H1 (cell line): ENCODE measurements at regions not wholly inside any gene's neighbourhood (a gene's known extent, or its start where the extent isn't known, plus 50 kb on each side); places are given as distances from the start of the nearest gene placed in this dataset.

Experiments used
- CTCF ChIA-PET: fragments of 300-600 bp; sonication (Branson Sonifier 250); formaldehyde crosslinking; loops from one replicate; lab custom pipeline; 2021; ENCODE audit not compliant: partially characterized antibody; lab: Charles Lee
- POLR2A ChIA-PET: fragments of 300-600 bp; sonication (Branson Sonifier 250); formaldehyde crosslinking; loops from one replicate; lab custom pipeline; 2021; ENCODE audit warnings: inconsistent platforms; ENCODE audit not compliant: partially characterized antibody; lab: Charles Lee
- DNase-seq, 2 experiments: peaks; one replicate each; pipeline versions ENCODE4 v3.0.0 to v3.0.0-alpha.2; 2010 to 2022; ENCODE audit warnings: low spot score in 2 of 2, low read depth in 1 of 2, mixed read lengths in 1 of 2
- FAIRE-seq: peaks from 2 replicates; lab custom pipeline; 2011; peaks lifted over from hg19 to GRCh38; lab: Jason Lieb, UNC
- H2AFZ ChIP-seq: 2 replicates; pipeline ENCODE4 v1.8.1; 2012; ENCODE audit warnings: low read length, inconsistent platforms
- H2AK5ac ChIP-seq: 2 replicates; pipeline ENCODE4 v1.6.1; 2013; ENCODE audit warnings: low read depth, low read length
- H2BK120ac ChIP-seq: replicated peaks from 2 replicates; pipeline ENCODE3; 2013; ENCODE audit warnings: low read depth, low read length, inconsistent platforms
- H2BK12ac ChIP-seq: 2 replicates; pipeline ENCODE4 v1.6.1; 2013; ENCODE audit warnings: low read depth, low read length
- H2BK15ac ChIP-seq: 2 replicates; pipeline ENCODE4 v1.6.1; 2013; ENCODE audit warnings: low read length
- H2BK20ac ChIP-seq: 2 replicates; pipeline ENCODE4 v1.6.1; 2013; ENCODE audit warnings: low read length
- H2BK5ac ChIP-seq: 2 replicates; pipeline ENCODE4 v1.6.1; 2013; ENCODE audit warnings: low read depth, low read length
- H3K14ac ChIP-seq: 2 replicates; pipeline ENCODE4 v1.6.1; 2013; ENCODE audit warnings: inconsistent platforms; ENCODE audit not compliant: insufficient read length
- H3K18ac ChIP-seq: 2 replicates; pipeline ENCODE4 v1.6.1; 2013; ENCODE audit warnings: low read length; ENCODE audit errors: extremely low read depth
- H3K23ac ChIP-seq: 2 replicates; pipeline ENCODE4 v1.6.1; 2013; ENCODE audit warnings: inconsistent platforms; ENCODE audit not compliant: insufficient read length
- H3K23me2 ChIP-seq: 2 replicates; pipeline ENCODE4 v1.6.1; 2013; ENCODE audit warnings: low read depth, low read length
- H3K27ac ChIP-seq: 2 replicates; pipeline ENCODE4 v1.6.1; 2011; ENCODE audit warnings: low read depth, low read length, inconsistent platforms
- H3K27me3 ChIP-seq, 4 experiments: replicated peaks in 1 of 4; 1 replicate in 1 of 4; 2 replicates in 3 of 4; pipeline versions ENCODE4 v1.6.1 to v1.8.1; 2011 to 2013; ENCODE audit warnings: low read length in 3 of 4, mild to moderate bottlenecking in 3 of 4, inconsistent platforms in 2 of 4, mixed read lengths in 2 of 4, moderate library complexity in 1 of 4; ENCODE audit not compliant: control insufficient read depth in 3 of 4, insufficient read depth in 3 of 4; ENCODE audit errors: extremely low read depth in 1 of 4
- H3K36me3 ChIP-seq, 4 experiments: 2 replicates each; pipeline versions ENCODE4 v1.6.1 to v1.8.1; 2011 to 2013; ENCODE audit warnings: mild to moderate bottlenecking in 4 of 4, low read length in 3 of 4, moderate library complexity in 2 of 4, control low read depth in 1 of 4, inconsistent platforms in 1 of 4; ENCODE audit not compliant: insufficient read depth in 4 of 4, control insufficient read depth in 2 of 4
- H3K4ac ChIP-seq: replicated peaks from 2 replicates; pipeline ENCODE3; 2013; ENCODE audit warnings: low read length, low read depth, mixed read lengths, inconsistent platforms; ENCODE audit not compliant: insufficient read length
- H3K4me1 ChIP-seq, 4 experiments: replicated peaks in 1 of 4; 1 replicate in 1 of 4; 2 replicates in 3 of 4; pipeline versions ENCODE4 v1.6.1 to v1.8.1; 2011 to 2013; ENCODE audit warnings: low read length in 3 of 4, inconsistent platforms in 2 of 4, mixed read lengths in 1 of 4; ENCODE audit not compliant: insufficient read depth in 4 of 4, control insufficient read depth in 3 of 4
- H3K4me2 ChIP-seq, 2 experiments: 2 replicates each; pipeline versions ENCODE4 v1.6.1 to v1.8.1; 2011 to 2013; ENCODE audit warnings: low read depth in 2 of 2, low read length in 2 of 2, control low read depth in 1 of 2, inconsistent platforms in 1 of 2, mild to moderate bottlenecking in 1 of 2; ENCODE audit not compliant: insufficient read depth in 1 of 2
- H3K4me3 ChIP-seq, 4 experiments: fragments of 200-600, 300-600 bp in 1 of 4; sonication (generic), shearing (Covaris generic), sonication (Bioruptor Twin) in 1 of 4; 2 replicates each; pipeline versions ENCODE4 v1.5.1 to v1.8.1; 2011 to 2016; ENCODE audit warnings: low read length in 4 of 4, low read depth in 3 of 4, control low read depth in 2 of 4, inconsistent platforms in 2 of 4, mild to moderate bottlenecking in 2 of 4, mixed read lengths in 1 of 4, moderate library complexity in 1 of 4; ENCODE audit not compliant: insufficient read depth in 2 of 4; ENCODE audit errors: extremely low read depth in 1 of 4
- H3K56ac ChIP-seq: replicated peaks from 2 replicates; pipeline ENCODE3; 2013; ENCODE audit warnings: low read depth, mild to moderate bottlenecking, mixed read lengths, low read length, inconsistent platforms; ENCODE audit not compliant: insufficient read length
- H3K79me1 ChIP-seq: 2 replicates; pipeline ENCODE4 v1.6.1; 2013; ENCODE audit warnings: low read depth, low read length, control low read depth
- H3K79me2 ChIP-seq, 2 experiments: 2 replicates each; pipeline versions ENCODE4 v1.6.1 to v1.8.1; 2012 to 2013; ENCODE audit warnings: low read length in 2 of 2, mild to moderate bottlenecking in 2 of 2, inconsistent platforms in 1 of 2; ENCODE audit not compliant: insufficient read depth in 2 of 2, control insufficient read depth in 1 of 2
- H3K9ac ChIP-seq, 4 experiments: replicated peaks in 1 of 4; 1 replicate in 1 of 4; 2 replicates in 3 of 4; pipeline versions ENCODE4 v1.6.1 to v1.8.1; 2011 to 2013; ENCODE audit warnings: low read depth in 3 of 4, low read length in 3 of 4, control low read depth in 2 of 4, mild to moderate bottlenecking in 2 of 4, moderate library complexity in 2 of 4, inconsistent platforms in 1 of 4; ENCODE audit errors: extremely low read depth in 1 of 4
- H3K9me3 ChIP-seq, 2 experiments: 2 replicates each; pipeline versions ENCODE4 v1.6.1 to v1.8.1; 2012 to 2013; ENCODE audit warnings: mild to moderate bottlenecking in 2 of 2, moderate library complexity in 2 of 2, control low read depth in 1 of 2, inconsistent platforms in 1 of 2, low read depth in 1 of 2, low read length in 1 of 2, mixed read lengths in 1 of 2; ENCODE audit not compliant: insufficient read depth in 2 of 2
- H4K20me1 ChIP-seq, 2 experiments: replicated peaks in 1 of 2; 2 replicates each; pipeline versions ENCODE3 to v1.8.1; 2011 to 2013; ENCODE audit warnings: inconsistent platforms in 2 of 2, low read length in 2 of 2, mild to moderate bottlenecking in 1 of 2; ENCODE audit not compliant: insufficient read depth in 2 of 2, control insufficient read depth in 1 of 2
- H4K5ac ChIP-seq: 2 replicates; pipeline ENCODE4 v1.6.1; 2013; ENCODE audit warnings: low read length, low read depth, mixed read lengths, inconsistent platforms; ENCODE audit not compliant: insufficient read length
- H4K8ac ChIP-seq: 2 replicates; pipeline ENCODE4 v1.8.0; 2013; ENCODE audit warnings: mild to moderate bottlenecking, moderate library complexity, low read length, inconsistent platforms; ENCODE audit not compliant: insufficient read depth; ENCODE audit errors: extremely low read depth
- H4K91ac ChIP-seq: replicated peaks from 2 replicates; pipeline ENCODE3; 2013; ENCODE audit warnings: low read length, mixed read lengths, inconsistent platforms; ENCODE audit not compliant: insufficient read length
- CEBPB ChIP-seq: IDR thresholded peaks from 2 replicates; pipeline ENCODE4 v1.6.1; 2012; ENCODE audit warnings: low read depth, low read length
- JUN ChIP-seq: IDR thresholded peaks from 2 replicates; pipeline ENCODE4 v1.6.1; 2011; ENCODE audit warnings: low read depth, mild to moderate bottlenecking, improper control_type of control experiment, low read length
- MAFK ChIP-seq: IDR thresholded peaks from 2 replicates; pipeline ENCODE4 v1.6.1; 2012; ENCODE audit warnings: low read depth, mild to moderate bottlenecking, improper control_type of control experiment, low read length
- RXRA ChIP-seq: IDR thresholded peaks from 2 replicates; pipeline ENCODE4 v1.6.1; 2011; ENCODE audit warnings: low read depth, mild to moderate bottlenecking, low read length, moderate library complexity; ENCODE audit not compliant: insufficient read depth
- TEAD4 ChIP-seq: IDR thresholded peaks from 2 replicates; pipeline ENCODE4 v1.6.1; 2012; ENCODE audit warnings: low read depth, low read length, inconsistent platforms, mixed read lengths
- WGBS, 2 experiments: shearing (Covaris generic) in 1 of 2; methylation state at CpG; one replicate each; pipeline versions ENCODE4 v1.1.6 to v1.1.7; 2013 to 2015; ENCODE audit warnings: low lambda C conversion rate in 2 of 2, mixed read lengths in 2 of 2, inconsistent platforms in 1 of 2, low coverage in 1 of 2, missing lambda C conversion rate in 1 of 2; ENCODE audit not compliant: insufficient replicate concordance in 2 of 2, insufficient coverage in 1 of 2, insufficient read length in 1 of 2; ENCODE audit errors: extremely low coverage in 1 of 2, missing lambda C conversion rate in 1 of 2; 5-methylcytosine and 5-hydroxymethylcytosine counted together
- TF ChIP-seq, protein P1 (sequence below): IDR thresholded peaks from 2 replicates; pipeline ENCODE4 v1.6.1; 2012; ENCODE audit warnings: inconsistent platforms

DNA sequence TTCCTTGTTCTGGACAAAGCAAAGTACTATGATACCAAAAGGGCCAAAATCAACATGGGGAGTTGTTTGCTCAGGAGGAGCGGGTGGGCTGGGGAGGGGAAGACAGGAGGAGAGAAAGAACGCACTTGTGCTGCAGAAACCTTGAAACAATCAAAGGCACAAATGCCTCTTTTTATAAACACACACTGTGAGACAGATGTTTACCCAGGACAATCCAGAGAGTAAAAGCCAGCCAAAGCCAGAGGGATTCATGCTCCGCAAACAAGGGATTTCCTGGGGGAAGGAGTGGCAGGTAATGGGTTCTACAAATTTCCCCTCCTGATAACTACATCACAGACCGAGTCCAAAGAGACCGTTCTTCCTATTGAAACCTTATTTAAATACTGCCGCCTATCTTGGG lies 323.5 kb upstream of the SKOR2 start:
- Histone ChIP-seq H3K14ac (no peak overlapping the region), H3K9ac (no peak overlapping the region), H2AFZ (no peak overlapping the region), H3K23ac (no peak overlapping the region), H3K23me2 (no peaks in the 10 kb centered on the region), H3K27ac (no peak overlapping the region), H3K27me3 (no peaks in the 10 kb centered on the region; a peak in 1 of 7 replicates), H3K4me2 (no peak overlapping the region), H3K4me3 (no peak overlapping the region), H3K79me1 (no peaks in the 10 kb centered on the region), H4K20me1 (no peaks in the 10 kb centered on the region), H4K91ac (no peak overlapping the region), H3K18ac (no peak overlapping the region), H2BK15ac (no peak overlapping the region), H4K5ac (no peak overlapping the region), H3K4ac (no peak overlapping the region), H4K8ac (no peak overlapping the region), H2BK12ac (no peak overlapping the region), H2BK20ac (no peak overlapping the region), H2BK5ac (no peak overlapping the region), H3K4me1 (peaks cover 3 to 9% (median 6%) of the 10 kb centered on the region in 4 experiments), H3K79me2 (no peaks in the 10 kb centered on the region), H3K36me3 (no peaks in the 10 kb centered on the region), H2AK5ac (no peak overlapping the region), H3K9me3 (no peaks in the 10 kb centered on the region), H3K56ac (no peak overlapping the region), H2BK120ac (no peak overlapping the region)
- ChIA-PET CTCF (interaction anchor here (0.6 to 1.6 kb wide), 2 partner anchors 177 to 208 kb away, joined by 4 read pairs; no protein-coding TSS in a partner anchor), POLR2A (no interaction called here)
- 95% methylated on average over 4 of the region's 6 CpGs; no CpG with 5 or more reads in 1 of the 2 experiments for WGBS, 2 experiments
- FAIRE-seq (no peak), DNase-seq (no peak)
- TF ChIP-seq TEAD4, result no peak
- no peak for TF ChIP-seq CEBPB
- TF ChIP-seq, protein P1, sequence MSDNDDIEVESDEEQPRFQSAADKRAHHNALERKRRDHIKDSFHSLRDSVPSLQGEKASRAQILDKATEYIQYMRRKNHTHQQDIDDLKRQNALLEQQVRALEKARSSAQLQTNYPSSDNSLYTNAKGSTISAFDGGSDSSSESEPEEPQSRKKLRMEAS, result no peak
- TF ChIP-seq JUN, result no peak
- TF ChIP-seq RXRA, result no peak
- TF ChIP-seq MAFK, result no peak
